ENCODE measurements at regions not wholly inside any gene's neighbourhood (a gene's known extent, or its start where the extent isn't known, plus 50 kb on each side); places are given as distances from the start of the nearest gene placed in this dataset.

DNA sequence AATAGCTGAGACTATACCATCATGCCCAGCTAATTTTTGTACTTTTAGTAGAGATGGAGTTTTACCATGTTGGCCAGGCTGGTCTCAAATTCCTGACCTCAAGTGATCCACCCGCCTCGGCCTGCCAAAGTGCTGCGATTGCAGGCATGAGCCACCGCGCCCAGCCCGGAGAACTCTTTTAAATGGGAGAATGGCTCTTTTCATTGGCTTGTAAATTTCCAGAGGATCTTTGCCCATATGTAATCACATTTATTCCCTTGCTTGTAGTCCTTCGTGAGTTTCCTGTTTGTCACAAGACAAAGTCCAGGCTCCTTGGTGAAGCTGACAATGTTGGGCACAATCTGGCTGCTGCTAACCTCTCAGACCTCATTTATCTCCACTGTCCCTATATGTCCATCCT is 135.1 kb downstream of the CEP57L1 start:
- TF ChIP-seq POLR2A (IDR thresholded peaks at IDR 0.05; ENCODE audit: low read length) (no peak), CHD2 (IDR thresholded peaks at IDR 0.05; ENCODE audit: low read length, partially characterized antibody) (no peak), RAD21 (conservative IDR thresholded peaks at IDR 0.05 in 1 of 2, IDR thresholded peaks at IDR 0.05 in 1 of 2) (no peak), MAFK (IDR thresholded peaks at IDR 0.05; ENCODE audit: partially characterized antibody) (no peak)

Measured in A549 (cell line).